Jurkat, Clone E6-1 (cell line): ENCODE measurements at regions not wholly inside any gene's neighbourhood (a gene's known extent, or its start where the extent isn't known, plus 50 kb on each side); places are given as distances from the start of the nearest gene placed in this dataset.
"Not testable (repeated sequence)": the region's sequence is repeated elsewhere in the genome, so short reads cannot be mapped to it uniquely, and the experiment has no call there.

ENCODE experiments used
- DNase-seq: peaks from one replicate; pipeline ENCODE4 v3.0.0-alpha.2; 2011; ENCODE audit warnings: low read depth, low spot score
- H3K4me3 ChIP-seq: 2 replicates; pipeline ENCODE4 v1.5.1; 2011; ENCODE audit warnings: mild to moderate bottlenecking, low read length, control low read depth, moderate library complexity

DNA sequence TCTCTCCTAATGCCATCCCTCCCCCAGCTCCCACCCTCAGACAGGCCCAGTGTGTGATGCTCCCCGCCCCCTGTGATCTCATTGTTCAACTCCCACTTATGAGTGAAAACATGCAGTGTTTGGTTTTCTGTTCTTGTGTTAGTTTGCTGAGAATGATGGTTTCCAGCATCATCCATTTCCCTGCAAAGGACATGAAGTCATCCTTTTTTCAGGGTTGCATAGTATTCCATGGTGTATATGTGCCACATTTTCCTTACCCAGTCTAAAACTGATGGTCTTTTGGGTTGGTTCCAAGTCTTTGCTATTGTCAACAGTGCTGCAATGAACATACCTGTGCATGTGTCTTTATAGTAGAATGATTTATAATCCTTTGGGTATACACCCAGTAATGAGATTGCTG, 89.3 kb upstream of the WDR75 start:
- not testable (repeated sequence) for DNase-seq, H3K4me3 ChIP-seq

DNA sequence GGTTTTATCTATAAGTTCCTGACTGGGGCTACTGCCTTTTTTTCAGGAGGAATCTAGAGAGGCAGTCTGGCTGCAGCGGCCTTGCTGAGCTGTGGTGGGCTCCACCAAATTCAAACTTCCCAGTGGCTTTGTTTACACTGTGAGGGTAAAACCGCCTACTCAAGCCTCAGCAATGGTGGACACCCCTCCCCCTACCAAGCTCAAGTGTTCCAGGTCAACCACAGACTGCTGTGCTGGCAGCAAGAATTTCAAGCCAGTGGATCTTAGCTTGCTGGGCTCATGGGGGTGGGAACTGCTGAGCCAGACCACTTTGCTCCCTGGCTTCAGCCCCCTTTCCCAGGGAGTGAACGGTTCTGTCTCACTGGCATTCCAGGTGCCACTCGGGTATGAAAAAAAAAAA, 83.9 kb upstream of the WDR75 start:
- not testable (repeated sequence) for H3K4me3 ChIP-seq, DNase-seq

DNA sequence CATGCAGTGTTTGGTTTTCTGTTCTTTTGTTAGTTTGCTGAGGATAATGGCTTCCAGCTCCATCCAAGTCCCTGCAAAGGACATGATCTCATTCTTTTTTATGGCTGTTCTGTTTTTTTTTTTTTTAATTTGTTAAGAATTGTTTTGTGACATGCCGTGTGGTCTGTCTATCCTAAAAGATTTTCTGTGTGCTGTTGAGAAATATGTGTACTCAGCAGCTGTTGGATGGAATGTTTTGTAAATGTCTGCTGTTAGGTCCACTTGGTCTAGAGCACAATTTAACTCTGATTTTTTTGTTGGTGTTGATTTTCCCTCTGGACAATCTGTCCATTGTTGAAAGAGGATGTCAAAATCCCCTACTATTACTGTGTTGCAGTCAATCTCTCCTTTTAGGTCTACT, 80.4 kb upstream of the WDR75 start:
- H3K4me3 ChIP-seq, result no peak overlapping the region
- no peak for DNase-seq

DNA sequence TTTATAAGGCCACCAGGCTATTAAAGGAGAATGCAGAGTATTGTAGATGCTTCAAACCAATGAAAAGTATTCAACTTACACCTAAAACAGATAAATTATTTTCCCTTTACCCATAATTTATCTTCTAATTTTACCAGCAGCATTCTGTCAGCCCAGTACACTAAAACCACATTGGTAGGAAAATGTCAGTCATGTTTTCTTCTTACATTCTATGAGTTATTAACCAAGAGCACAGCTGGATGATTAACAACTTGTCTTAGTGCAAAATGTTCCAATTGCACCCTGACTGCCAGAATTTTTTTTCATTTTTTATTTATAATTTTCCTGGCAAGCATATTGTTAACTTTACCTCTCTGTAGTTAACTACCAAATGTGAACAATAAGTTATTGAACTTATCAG, 79.0 kb upstream of the WDR75 start:
- no peak for DNase-seq
- H3K4me3 ChIP-seq, result no peak overlapping the region

DNA sequence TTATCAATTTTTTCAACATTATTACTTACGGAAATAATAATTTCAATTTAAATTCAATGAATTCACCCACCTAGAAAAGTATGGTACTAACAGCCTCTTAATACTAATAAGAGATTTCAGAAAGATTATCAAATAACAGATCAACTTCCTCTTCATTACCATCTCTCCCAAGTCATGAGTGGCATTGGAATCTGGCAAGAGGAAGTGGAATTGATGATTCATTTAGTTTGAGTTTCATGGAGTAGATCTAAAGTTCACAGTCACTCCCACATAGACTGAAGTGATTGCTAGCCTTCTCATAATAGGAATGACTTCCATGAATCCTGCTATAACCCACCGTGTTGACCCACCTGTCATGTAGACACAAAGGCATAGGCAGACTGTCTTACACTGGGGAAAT, 77.7 kb upstream of the WDR75 start:
- no peak for DNase-seq
- H3K4me3 ChIP-seq, result no peak overlapping the region

DNA sequence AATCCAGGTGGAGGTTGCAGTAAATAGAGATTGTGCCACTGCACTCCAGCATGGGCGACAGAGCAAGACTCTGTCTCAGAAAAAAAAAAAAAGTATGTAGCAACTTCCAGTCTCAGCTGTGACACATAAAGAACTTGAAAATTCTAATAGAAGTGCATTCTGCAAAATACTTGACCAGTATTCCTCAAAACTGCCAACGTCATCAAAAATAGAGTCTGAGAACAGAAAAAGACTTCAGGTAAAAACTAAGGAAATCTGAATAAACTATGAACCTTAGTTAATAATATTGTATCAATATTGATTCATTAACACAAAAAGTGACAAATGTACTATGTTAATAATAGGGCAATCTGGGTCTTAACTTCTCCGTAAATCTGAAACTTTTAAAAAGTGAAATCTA, 76.7 kb upstream of the WDR75 start:
- DNase-seq, result no peak

DNA sequence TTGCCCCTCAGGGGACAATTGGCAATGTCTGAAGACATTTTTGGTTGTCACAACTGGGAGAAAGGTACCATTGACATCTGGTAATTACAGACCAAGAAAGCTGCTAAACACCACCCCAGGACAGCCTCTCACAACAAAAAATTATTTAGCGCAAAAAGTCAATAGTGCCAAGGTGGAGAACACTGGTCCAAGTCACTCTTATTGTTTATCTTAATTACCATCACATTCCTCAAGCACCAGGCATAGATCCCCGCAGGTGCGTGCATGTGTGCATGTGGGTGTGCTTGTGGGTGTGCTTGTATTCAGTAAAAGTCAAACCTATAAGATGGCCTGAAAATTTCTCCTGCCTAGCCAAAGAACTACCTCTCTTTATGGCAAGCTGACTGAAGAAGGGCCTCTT, 74.9 kb upstream of the WDR75 start:
- no peak overlapping the region for H3K4me3 ChIP-seq
- DNase-seq, result no peak

More for the DNA sequence above, 76.7 kb upstream of the WDR75 start:
- no peak overlapping the region for H3K4me3 ChIP-seq

DNA sequence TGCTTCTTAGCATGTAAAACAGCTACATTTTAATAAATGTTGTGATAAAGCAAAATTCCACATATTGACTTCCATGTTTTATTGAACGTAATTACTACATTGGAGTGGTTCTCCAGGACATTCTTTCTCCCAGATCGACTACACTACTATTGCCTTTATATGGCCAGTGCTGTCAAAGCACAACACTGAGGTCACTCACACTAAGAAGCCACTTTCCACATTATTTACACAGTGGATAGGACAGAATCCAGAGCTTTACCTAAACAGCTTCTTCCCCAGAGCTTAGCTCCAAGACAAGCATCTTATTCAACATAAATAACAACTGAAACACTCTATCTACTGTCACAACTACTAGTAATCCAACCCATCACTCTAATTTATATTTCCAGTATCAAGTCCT, 73.9 kb upstream of the WDR75 start:
- no peak overlapping the region for H3K4me3 ChIP-seq
- DNase-seq, result no peak

DNA sequence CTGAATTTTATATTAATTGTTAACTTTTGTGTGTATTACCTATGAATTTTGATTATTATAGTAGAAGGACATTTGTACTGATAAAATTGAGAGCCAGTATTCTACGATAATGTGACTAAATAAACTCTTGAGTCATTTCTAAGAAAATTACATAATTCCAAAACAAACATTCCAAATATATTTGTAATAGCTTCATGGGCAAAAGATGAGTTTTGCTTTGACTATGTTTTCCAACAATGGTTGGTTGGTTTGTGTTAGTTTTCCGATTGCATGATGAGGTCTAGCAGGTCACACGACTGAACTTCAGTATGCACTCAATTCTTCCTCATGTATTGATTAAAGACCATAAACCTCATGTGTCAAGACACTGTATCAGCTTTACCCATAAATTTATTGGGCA, 71.7 kb upstream of the WDR75 start:
- H3K4me3 ChIP-seq, result no peak overlapping the region
- DNase-seq, result no peak

DNA sequence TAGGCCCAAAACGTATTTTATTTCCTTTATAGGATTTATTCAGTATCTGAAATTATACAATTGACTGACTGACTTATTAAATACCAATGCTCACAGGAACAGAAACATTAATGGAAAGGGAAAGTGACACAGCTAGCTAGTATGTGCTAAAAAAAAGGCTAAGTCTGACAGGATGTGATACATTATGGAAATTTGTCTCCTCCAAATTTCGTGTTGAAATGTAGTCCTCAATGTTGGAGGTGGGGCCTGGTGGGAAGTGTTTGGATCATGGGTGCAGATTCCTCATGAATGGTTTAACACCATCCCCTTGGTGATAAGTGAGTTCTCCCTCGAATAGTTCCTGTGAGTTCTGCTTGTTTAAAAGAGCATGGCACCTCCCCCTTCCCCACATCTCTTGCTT, 70.6 kb upstream of the WDR75 start:
- no peak overlapping the region for H3K4me3 ChIP-seq
- DNase-seq, result no peak

DNA sequence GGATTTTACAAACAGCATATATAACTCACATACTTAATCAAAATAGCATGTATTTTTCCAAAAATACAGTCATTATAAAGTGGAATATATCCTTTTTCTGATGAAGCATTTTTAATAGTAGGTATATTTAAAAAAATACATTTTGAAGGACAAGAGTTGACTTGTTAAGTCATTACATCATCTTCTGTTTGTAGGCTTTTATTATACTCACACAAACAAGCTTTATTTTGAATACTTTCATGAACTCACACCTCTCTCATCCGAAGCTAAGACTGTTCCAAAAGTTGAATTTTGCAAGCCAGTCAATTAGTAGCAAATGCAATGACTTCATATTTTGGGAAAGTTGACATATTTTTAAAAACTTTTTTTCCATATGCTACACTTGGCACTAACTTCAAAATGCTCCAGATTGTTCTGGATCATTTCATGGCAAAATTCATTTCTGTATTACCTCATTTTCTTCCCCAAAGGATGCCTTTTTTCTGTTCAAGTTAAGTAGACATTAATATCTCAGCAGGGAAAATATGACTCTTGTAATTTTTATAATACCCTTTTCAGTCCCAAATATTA, 68.5 kb upstream of the WDR75 start:
- no peak overlapping the region for H3K4me3 ChIP-seq
- no peak for DNase-seq

DNA sequence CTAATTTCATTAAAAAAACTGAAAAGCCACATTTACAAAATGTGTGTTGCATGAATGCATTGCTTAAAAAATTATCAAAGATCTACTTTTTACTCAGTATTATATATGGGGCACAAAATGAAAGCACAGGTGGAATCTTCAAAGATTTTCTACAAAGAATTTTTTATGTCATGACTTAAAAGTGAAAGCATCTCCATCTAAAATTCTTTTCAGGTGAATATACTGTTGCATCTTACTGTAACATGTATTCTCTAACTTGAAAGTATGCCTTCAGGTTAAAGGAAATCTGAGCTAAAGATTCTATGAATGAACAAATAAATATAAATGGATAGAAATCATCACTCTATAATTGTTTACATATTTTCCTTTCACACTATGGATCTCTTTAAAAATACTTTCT, 66.8 kb upstream of the WDR75 start:
- DNase-seq, result no peak
- H3K4me3 ChIP-seq, result no peak overlapping the region

DNA sequence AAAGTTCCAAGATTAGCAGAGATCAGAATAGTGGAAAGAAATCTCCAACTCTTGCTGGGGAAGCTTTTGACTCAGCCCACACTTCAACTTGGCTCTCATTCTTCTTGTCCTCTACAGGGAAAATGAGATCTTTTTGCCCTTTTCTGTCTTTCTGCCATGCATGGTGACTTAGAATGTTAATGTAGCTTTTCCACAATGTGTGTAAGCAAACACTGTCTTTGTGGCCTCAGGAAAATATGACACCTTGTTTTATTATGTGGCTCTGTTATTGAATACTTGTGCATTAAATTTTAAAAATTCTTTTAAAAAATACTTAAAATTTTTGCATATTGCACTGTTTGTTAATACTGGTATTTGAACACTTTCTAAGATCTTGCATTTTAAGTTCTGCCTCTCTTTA, 65.4 kb upstream of the WDR75 start:
- no peak overlapping the region for H3K4me3 ChIP-seq
- no peak for DNase-seq

DNA sequence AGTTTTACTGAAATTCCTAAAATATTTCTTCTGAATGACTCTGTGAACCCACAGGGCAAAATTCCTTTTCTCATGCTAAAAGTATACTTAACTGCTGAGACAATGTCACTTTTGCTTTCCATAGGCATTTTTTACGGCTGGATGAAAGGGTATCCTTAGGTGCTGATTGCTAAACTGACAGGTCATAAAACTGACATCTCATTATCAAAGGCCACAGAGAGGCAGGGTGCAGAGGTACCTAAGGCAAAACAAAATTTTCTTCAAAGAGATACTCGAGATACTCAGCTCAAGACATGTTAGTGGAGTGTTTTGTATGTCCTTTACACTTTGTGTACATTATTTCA, 62.0 kb upstream of the WDR75 start:
- no peak overlapping the region for H3K4me3 ChIP-seq
- DNase-seq, result no peak

DNA sequence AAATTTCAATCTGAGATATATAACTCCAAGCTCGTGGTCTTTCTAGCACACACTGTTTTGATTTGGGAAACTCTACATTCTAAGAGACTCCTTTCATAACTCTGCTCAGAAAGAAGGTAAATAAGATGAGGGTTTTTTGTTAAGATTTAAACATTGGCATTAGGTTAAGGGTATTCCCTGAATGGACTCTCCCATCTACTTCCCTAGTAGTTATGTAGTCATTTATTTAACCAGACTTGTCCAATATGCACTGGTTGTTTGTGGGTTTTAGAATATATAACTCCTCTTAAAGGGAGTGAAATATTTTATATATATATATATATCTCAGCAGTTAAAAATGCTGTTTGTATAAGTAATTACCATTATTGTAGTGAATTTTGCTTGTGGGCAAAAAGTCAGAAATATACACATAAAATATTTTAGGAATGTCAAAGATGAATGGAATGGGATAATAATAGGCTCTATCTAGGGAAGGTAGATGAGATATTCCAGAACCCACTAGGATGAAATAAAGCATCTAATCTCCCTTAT, 61.5 kb upstream of the WDR75 start:
- H3K4me3 ChIP-seq, result no peak overlapping the region
- DNase-seq, result no peak

DNA sequence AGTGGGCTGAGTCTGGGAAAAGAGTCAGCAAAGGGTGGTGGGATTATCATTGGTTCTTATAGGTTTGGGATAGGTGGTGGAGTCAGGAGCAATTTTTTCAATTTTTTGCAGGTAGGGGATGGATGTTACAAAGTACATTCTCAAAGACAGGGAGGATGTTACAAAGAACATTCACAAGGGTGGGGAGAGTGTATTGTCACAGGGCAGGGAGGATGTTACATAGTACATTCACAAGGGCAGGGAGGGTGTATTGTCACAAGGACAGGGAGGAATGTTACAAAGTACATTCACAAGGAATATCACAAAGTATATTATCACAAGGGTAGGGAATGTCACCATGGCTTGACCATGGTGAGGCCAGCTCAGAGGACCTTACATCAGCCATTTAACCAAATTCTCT, 58.6 kb upstream of the WDR75 start:
- no peak for DNase-seq
- no peak overlapping the region for H3K4me3 ChIP-seq

DNA sequence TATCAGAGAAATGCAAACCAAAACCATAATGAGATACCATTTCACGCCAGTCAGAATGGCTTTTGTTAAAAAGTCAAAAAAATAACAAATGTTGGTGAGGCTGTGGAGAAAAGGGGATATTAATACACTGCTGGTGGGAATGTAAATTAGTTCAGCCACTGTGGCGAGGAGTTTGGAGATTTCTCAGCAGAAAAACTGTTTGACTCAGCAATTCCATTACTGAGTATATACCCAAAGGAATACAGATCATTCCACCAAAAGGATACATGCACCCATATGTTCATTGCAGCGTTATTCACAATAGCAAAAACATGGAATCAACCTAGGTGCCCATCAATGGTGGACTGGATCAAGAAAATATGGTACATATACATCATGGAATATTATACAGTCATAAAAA, 54.5 kb upstream of the WDR75 start:
- no peak for DNase-seq

DNA sequence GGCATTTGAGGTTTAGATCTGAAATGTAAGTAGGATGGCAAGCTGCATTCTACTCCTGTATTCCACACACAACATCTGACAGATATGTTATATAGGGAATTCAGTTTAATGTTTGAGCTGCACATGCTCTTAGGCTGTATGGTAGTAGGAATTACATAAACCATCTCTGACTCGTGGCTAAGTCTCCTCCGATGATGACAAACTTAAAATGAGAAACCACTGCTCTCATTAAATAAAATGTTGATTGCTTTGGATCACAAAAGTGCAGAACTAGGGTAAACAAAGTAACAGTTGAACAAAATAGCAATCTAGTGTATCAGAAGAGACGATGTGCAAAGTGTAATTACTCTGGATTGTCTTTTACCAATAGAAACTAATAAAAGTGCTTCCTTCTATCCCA, 50.1 kb upstream of the WDR75 start:
- H3K4me3 ChIP-seq, result no peak overlapping the region
- no peak for DNase-seq

More for the DNA sequence above, 54.5 kb upstream of the WDR75 start:
- H3K4me3 ChIP-seq, result no peak overlapping the region
